Upper lobe of left lung (tissue), 6 donors: ENCODE measurements at regions not wholly inside any gene's neighbourhood (a gene's known extent, or its start where the extent isn't known, plus 50 kb on each side); places are given as distances from the start of the nearest gene placed in this dataset.

ENCODE experiments used
- ATAC-seq, 2 donors: fragments of 200-7000 bp; cut with Tn5 transposase; one replicate each; pipeline ENCODE4 v1.9.1; 2022; ENCODE audit warnings: mild to moderate bottlenecking in 2 of 2, moderate library complexity in 2 of 2; ENCODE audit not compliant: low FRiP score in 2 of 2
- DNase-seq, 2 donors: peaks; one replicate each; pipeline ENCODE4 v3.0.0-alpha.2; 2019 to 2020
- H3K27ac ChIP-seq, 4 donors: fragments of 200-600 bp; sonication (generic); one replicate each; pipeline ENCODE4 v1.5.1; 2016 to 2019
- H3K27me3 ChIP-seq, 4 donors: fragments of 200-600 bp; sonication (generic); one replicate each; pipeline ENCODE4 v1.5.1; 2017 to 2019
- H3K36me3 ChIP-seq, 4 donors: fragments of 200-600 bp; sonication (generic); one replicate each; pipeline ENCODE4 v1.5.1; 2016 to 2019
- H3K4me1 ChIP-seq, 4 donors: fragments of 200-600 bp; sonication (generic); one replicate each; pipeline ENCODE4 v1.5.1; 2018 to 2019
- H3K4me3 ChIP-seq, 4 donors: fragments of 200-600 bp; sonication (generic); one replicate each; pipeline ENCODE4 v1.5.1; 2017 to 2019; ENCODE audit warnings: mild to moderate bottlenecking in 2 of 4, moderate library complexity in 1 of 4
- H3K9me3 ChIP-seq, 4 donors: fragments of 200-600 bp; sonication (generic); one replicate each; pipeline ENCODE4 v1.5.1; 2018 to 2019
- EP300 ChIP-seq, 4 donors: sonication (generic); formaldehyde crosslinking; IDR thresholded peaks; one replicate each; pipeline ENCODE4 v1.5.1; 2017; ENCODE audit warnings: antibody characterized with exemption in 4 of 4, control low read depth in 2 of 4
- POLR2A ChIP-seq, 4 donors: fragments of 450-650 bp; IDR thresholded peaks; one replicate each; pipeline ENCODE4 v1.5.1; 2016 to 2017; ENCODE audit warnings: antibody characterized with exemption in 4 of 4, mild to moderate bottlenecking in 2 of 4
- POLR2AphosphoS5 ChIP-seq, 2 donors: sonication (generic); formaldehyde crosslinking; IDR thresholded peaks; one replicate each; pipeline ENCODE4 v1.5.1; 2017; ENCODE audit warnings: antibody characterized with exemption in 2 of 2
- WGBS, 2 donors: methylation state at CpG; one replicate each; pipeline ENCODE4 v1.1.5; 2017 to 2018; 5-methylcytosine and 5-hydroxymethylcytosine counted together
- TF ChIP-seq, protein P1 (sequence below), 6 experiments: fragments of 450-650 bp in 4 of 6; fragments of 200-600 bp in 2 of 6; sonication (generic) in 2 of 6; IDR thresholded peaks; one replicate each; pipeline ENCODE4 v1.5.1; 2016 to 2019; ENCODE audit warnings: antibody characterized with exemption in 6 of 6
- donor health status: DM: no; HTN: no; CAD: no; lungs with moderate emphysema.
- donor health status: DM: no; HTN: yes; CAD: no; lungs with severe emphysema.

DNA sequence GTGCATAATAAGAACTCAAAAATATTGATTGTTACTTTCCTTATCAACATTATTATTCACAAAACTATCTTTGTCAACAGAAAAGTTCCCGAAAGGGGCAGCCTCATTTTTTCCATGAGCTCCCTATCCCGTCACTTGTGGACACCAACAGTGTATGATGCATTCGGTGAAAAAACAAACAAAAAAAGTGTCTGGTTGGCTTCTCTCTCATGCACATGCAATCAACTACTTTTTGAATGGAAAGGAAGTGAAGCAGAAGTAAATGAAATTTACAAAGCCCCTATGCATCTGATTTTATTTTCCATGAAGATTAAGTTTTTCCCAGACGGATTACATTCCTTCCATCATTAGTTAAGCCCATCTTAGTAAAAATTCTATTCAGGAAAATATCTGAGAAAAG lies 526.9 kb downstream of the RFC3 start:
- ATAC-seq (no peak), DNase-seq (no peak)
- H3K9me3 ChIP-seq: no peaks in the 10 kb centered on the region
- TF ChIP-seq EP300 (IDR thresholded peaks at IDR 0.05): no peak
- TF ChIP-seq, protein P1, sequence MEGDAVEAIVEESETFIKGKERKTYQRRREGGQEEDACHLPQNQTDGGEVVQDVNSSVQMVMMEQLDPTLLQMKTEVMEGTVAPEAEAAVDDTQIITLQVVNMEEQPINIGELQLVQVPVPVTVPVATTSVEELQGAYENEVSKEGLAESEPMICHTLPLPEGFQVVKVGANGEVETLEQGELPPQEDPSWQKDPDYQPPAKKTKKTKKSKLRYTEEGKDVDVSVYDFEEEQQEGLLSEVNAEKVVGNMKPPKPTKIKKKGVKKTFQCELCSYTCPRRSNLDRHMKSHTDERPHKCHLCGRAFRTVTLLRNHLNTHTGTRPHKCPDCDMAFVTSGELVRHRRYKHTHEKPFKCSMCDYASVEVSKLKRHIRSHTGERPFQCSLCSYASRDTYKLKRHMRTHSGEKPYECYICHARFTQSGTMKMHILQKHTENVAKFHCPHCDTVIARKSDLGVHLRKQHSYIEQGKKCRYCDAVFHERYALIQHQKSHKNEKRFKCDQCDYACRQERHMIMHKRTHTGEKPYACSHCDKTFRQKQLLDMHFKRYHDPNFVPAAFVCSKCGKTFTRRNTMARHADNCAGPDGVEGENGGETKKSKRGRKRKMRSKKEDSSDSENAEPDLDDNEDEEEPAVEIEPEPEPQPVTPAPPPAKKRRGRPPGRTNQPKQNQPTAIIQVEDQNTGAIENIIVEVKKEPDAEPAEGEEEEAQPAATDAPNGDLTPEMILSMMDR (IDR thresholded peaks at IDR 0.05): no peak
- no peak for TF ChIP-seq POLR2AphosphoS5 (IDR thresholded peaks at IDR 0.05)
- TF ChIP-seq POLR2A (IDR thresholded peaks at IDR 0.05): no peak
- no peak overlapping the region for H3K27ac ChIP-seq
- 75 to 80% methylated on average over 4 of the region's 4 CpGs for WGBS, 2 donors
- no peaks in the 10 kb centered on the region for H3K36me3 ChIP-seq
- no peaks in the 10 kb centered on the region for H3K27me3 ChIP-seq
- no peaks in the 10 kb centered on the region for H3K4me1 ChIP-seq
- H3K4me3 ChIP-seq: no peak overlapping the region

DNA sequence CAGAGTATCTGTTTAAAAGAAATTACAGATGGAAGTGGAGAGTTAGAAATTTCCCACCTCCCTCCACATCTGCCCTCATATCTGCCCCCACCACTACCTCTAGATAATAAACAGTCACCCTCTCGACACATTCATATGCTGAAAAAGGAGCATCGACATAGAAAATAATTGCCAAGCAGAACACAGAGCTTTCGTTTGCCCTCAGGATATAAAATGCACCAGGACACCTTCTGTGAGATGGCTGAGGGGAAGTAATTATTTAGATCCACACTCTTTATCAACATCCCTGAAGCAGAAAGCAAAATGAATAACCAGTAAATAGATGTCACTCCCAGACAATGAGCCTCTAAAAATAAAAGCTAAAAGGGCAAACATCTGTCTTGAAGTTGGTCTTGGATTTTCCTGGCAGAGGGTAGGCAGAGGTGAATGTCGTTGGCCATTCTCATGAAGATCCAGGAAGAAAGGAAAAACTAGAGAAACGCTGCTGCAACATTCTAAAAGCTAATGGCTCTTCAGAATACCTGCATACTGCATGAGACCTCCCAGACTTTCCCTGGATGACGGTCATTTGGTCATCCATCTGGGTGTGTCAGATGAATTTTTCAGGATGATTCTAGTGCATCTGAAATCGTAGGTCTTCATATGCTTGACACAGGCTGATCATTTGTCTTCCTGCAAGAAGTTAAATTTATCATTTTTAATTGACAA lies 527.5 kb downstream of the RFC3 start:
- H3K4me1 ChIP-seq: no peaks in the 10 kb centered on the region
- no peak overlapping the region for H3K4me3 ChIP-seq
- no peak for ATAC-seq
- WGBS, 2 donors: 56 to 66% methylated on average over 7 of the region's 7 CpGs
- no peaks in the 10 kb centered on the region for H3K9me3 ChIP-seq
- no peak overlapping the region for H3K27ac ChIP-seq
- DNase-seq: no peak
- TF ChIP-seq, protein P1 (IDR thresholded peaks at IDR 0.05): no peak
- no peak for TF ChIP-seq EP300 (IDR thresholded peaks at IDR 0.05)
- TF ChIP-seq POLR2A (IDR thresholded peaks at IDR 0.05): no peak
- no peak for TF ChIP-seq POLR2AphosphoS5 (IDR thresholded peaks at IDR 0.05)
- H3K36me3 ChIP-seq: no peaks in the 10 kb centered on the region
- no peaks in the 10 kb centered on the region for H3K27me3 ChIP-seq

DNA sequence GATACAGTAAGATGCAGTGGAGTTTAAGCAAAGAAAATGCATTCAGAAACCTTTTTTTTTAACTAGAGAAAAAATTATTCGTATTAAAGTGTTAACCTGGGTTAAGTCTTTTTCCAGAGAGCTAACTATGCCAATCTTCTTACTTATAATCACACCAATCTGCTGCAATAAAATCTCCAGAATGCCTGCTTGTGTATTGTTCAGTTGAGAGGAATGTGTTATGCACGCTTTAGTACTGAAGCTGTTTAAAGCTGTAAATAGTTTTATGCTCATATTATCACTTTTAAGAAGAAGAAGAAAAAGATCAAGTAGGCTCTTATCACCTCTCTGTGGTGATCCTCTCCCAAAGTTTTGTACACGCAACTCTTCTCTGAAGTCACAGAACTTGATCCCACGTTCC lies 528.7 kb downstream of the RFC3 start:
- no peaks in the 10 kb centered on the region for H3K4me1 ChIP-seq
- no peak for DNase-seq
- H3K9me3 ChIP-seq: no peaks in the 10 kb centered on the region
- no peak overlapping the region for H3K27ac ChIP-seq
- TF ChIP-seq POLR2AphosphoS5 (IDR thresholded peaks at IDR 0.05): no peak
- no peak for TF ChIP-seq POLR2A (IDR thresholded peaks at IDR 0.05)
- no peak for TF ChIP-seq EP300 (IDR thresholded peaks at IDR 0.05)
- TF ChIP-seq, protein P1 (IDR thresholded peaks at IDR 0.05): no peak
- H3K4me3 ChIP-seq: no peak overlapping the region
- 81 to 83% methylated on average over 4 of the region's 4 CpGs for WGBS, 2 donors
- ATAC-seq: no peak
- H3K27me3 ChIP-seq: no peaks in the 10 kb centered on the region
- H3K36me3 ChIP-seq: no peaks in the 10 kb centered on the region

DNA sequence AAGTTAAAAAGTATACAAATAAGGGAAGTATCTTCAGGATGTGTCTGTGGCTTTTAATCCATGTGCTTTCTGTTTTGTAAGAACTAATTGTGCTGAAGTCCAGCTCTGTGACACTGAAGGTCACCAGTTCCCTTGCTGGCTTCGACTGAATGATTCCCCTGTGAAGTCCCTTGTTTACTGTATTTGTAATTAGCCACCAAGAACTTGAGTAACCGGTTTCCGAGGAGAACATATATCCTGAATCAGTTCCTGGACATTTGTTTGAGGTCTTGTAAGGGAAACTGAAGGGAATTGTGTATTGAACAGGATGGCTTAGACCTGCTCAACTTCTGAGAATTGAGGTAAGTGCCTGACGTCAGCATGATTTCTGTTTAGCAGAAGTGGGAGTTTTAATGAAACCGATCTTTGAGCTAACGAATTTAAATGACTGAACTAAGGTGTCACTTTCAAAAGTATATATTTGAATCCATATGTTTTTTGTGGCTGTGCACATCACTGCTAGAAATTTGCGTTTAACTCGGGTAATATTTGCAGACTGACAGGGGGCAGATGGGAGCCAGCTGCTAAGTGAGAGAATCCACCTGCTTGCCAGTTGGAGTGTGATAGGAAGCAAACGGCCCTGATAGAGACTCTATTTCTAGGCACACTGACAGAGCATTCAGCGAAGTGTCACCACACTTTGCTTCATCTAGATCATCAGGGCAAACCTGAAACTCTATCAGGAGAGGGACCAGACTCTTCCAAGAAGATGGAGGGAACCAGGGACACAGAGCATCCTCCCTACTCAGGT lies 530.0 kb downstream of the RFC3 start:
- Histone ChIP-seq H3K4me3 (no peak overlapping the region), H3K9me3 (no peaks in the 10 kb centered on the region), H3K36me3 (no peaks in the 10 kb centered on the region), H3K27me3 (no peaks in the 10 kb centered on the region), H3K27ac (no peak overlapping the region), H3K4me1 (no peaks in the 10 kb centered on the region)
- ATAC-seq: no peak
- 35 to 41% methylated on average over 10 of the region's 10 CpGs for WGBS, 2 donors
- DNase-seq: no peak
- TF ChIP-seq POLR2AphosphoS5 (IDR thresholded peaks at IDR 0.05): no peak
- TF ChIP-seq POLR2A (IDR thresholded peaks at IDR 0.05): no peak
- TF ChIP-seq, protein P1 (IDR thresholded peaks at IDR 0.05): no peak
- TF ChIP-seq EP300 (IDR thresholded peaks at IDR 0.05): peak in 1 of 4 donors; percentile 53
